MG63 (cell line): ENCODE measurements at regions not wholly inside any gene's neighbourhood (a gene's known extent, or its start where the extent isn't known, plus 50 kb on each side); places are given as distances from the start of the nearest gene placed in this dataset.

Experiments used
- DNase-seq: peaks from one replicate; pipeline ENCODE4 v3.0.0-alpha.2; 2020
- H3K27me3 ChIP-seq: fragments of 250-450 bp; sonication (Bioruptor Pico); 2 replicates; pipeline ENCODE4 v1.5.1; 2020; ENCODE audit warnings: mild to moderate bottlenecking, moderate library complexity
- H3K36me3 ChIP-seq: fragments of 250-450 bp; sonication (Bioruptor Pico); 2 replicates; pipeline ENCODE4 v1.5.1; 2020; ENCODE audit warnings: mild to moderate bottlenecking, moderate library complexity
- H3K4me3 ChIP-seq: fragments of 250-450 bp; sonication (Bioruptor Pico); 2 replicates; pipeline ENCODE4 v1.5.1; 2020; ENCODE audit warnings: mild to moderate bottlenecking, moderate library complexity
- H3K9me3 ChIP-seq: fragments of 250-450 bp; sonication (Bioruptor Pico); 2 replicates; pipeline ENCODE4 v1.5.1; 2020; ENCODE audit warnings: mild to moderate bottlenecking, moderate library complexity

- Histone ChIP-seq H3K36me3 (no peaks in the 10 kb centered on the region), H3K27me3 (no peaks in the 10 kb centered on the region; the same call in 1 of the 2 replicates), H3K9me3 (no peaks in the 10 kb centered on the region), H3K4me3 (no peak overlapping the region)
- no peak for DNase-seq
Measured at GRCh38 chr2:19426941-19427340, 68.5 kb upstream of the OSR1 start.

GRCh38 chr2:19426144-19426543 is 67.7 kb upstream of the OSR1 start:
- Histone ChIP-seq H3K9me3 (no peaks in the 10 kb centered on the region), H3K4me3 (no peak overlapping the region), H3K36me3 (no peaks in the 10 kb centered on the region), H3K27me3 (no peaks in the 10 kb centered on the region; the same call in 1 of the 2 replicates)
- DNase-seq: no peak

GRCh38 chr2:19425419-19425818 is 67.0 kb upstream of the OSR1 start:
- Histone ChIP-seq H3K27me3 (no peaks in the 10 kb centered on the region; the same call in 1 of the 2 replicates), H3K36me3 (no peaks in the 10 kb centered on the region), H3K9me3 (no peaks in the 10 kb centered on the region), H3K4me3 (no peak overlapping the region)
- no peak for DNase-seq

- Histone ChIP-seq H3K36me3 (no peaks in the 10 kb centered on the region), H3K4me3 (no peak overlapping the region), H3K9me3 (no peaks in the 10 kb centered on the region; the same call in 1 of the 2 replicates), H3K27me3 (no peaks in the 10 kb centered on the region; the same call in 1 of the 2 replicates)
- no peak for DNase-seq
Measured at GRCh38 chr2:19419211-19419880, 60.9 kb upstream of the OSR1 start.

- Histone ChIP-seq H3K27me3 (no peaks in the 10 kb centered on the region; the same call in 1 of the 2 replicates), H3K9me3 (no peaks in the 10 kb centered on the region; the same call in 1 of the 2 replicates), H3K36me3 (no peaks in the 10 kb centered on the region), H3K4me3 (no peak overlapping the region)
- DNase-seq: no peak
Measured at GRCh38 chr2:19416784-19417684, 58.6 kb upstream of the OSR1 start.

- Histone ChIP-seq H3K4me3 (no peak overlapping the region), H3K36me3 (no peaks in the 10 kb centered on the region), H3K27me3 (no peaks in the 10 kb centered on the region), H3K9me3 (no peaks in the 10 kb centered on the region; the same call in 1 of the 2 replicates)
- no peak for DNase-seq
Measured at GRCh38 chr2:19416083-19416482, 57.7 kb upstream of the OSR1 start.

GRCh38 chr2:19409046-19409445 is 50.6 kb upstream of the OSR1 start:
- Histone ChIP-seq H3K27me3 (no peaks in the 10 kb centered on the region), H3K4me3 (no peak overlapping the region), H3K36me3 (no peaks in the 10 kb centered on the region), H3K9me3 (no peaks in the 10 kb centered on the region)
- no peak for DNase-seq

- no peaks in the 10 kb centered on the region for H3K9me3 ChIP-seq
- DNase-seq: no peak
- H3K4me3 ChIP-seq: no peak overlapping the region
- no peaks in the 10 kb centered on the region for H3K36me3 ChIP-seq
- no peaks in the 10 kb centered on the region for H3K27me3 ChIP-seq
Measured at GRCh38 chr2:19408592-19408991, 50.2 kb upstream of the OSR1 start.
